D721Med (cell line): ENCODE measurements at regions not wholly inside any gene's neighbourhood (a gene's known extent, or its start where the extent isn't known, plus 50 kb on each side); places are given as distances from the start of the nearest gene placed in this dataset.

Experiments
- DNase-seq: peaks from one replicate; pipeline ENCODE4 v3.0.0; 2011; ENCODE audit warnings: low spot score; ENCODE audit not compliant: insufficient read length
- FAIRE-seq: peaks from 2 replicates; lab custom pipeline; 2011; peaks lifted over from hg19 to GRCh38; lab: Jason Lieb, UNC
- TF ChIP-seq, protein P1 (sequence below): IDR thresholded peaks from 2 replicates; pipeline ENCODE4 v1.5.1; 2012; ENCODE audit warnings: mild to moderate bottlenecking, control low read depth; ENCODE audit not compliant: insufficient read depth; ENCODE audit errors: missing control alignments

- TF ChIP-seq, protein P1, sequence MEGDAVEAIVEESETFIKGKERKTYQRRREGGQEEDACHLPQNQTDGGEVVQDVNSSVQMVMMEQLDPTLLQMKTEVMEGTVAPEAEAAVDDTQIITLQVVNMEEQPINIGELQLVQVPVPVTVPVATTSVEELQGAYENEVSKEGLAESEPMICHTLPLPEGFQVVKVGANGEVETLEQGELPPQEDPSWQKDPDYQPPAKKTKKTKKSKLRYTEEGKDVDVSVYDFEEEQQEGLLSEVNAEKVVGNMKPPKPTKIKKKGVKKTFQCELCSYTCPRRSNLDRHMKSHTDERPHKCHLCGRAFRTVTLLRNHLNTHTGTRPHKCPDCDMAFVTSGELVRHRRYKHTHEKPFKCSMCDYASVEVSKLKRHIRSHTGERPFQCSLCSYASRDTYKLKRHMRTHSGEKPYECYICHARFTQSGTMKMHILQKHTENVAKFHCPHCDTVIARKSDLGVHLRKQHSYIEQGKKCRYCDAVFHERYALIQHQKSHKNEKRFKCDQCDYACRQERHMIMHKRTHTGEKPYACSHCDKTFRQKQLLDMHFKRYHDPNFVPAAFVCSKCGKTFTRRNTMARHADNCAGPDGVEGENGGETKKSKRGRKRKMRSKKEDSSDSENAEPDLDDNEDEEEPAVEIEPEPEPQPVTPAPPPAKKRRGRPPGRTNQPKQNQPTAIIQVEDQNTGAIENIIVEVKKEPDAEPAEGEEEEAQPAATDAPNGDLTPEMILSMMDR = no peak
- DNase-seq (no peak), FAIRE-seq (no peak)
Observed at GRCh38 chr5:171624396-171624795, 161.2 kb upstream of the SMIM23 start.

DNA sequence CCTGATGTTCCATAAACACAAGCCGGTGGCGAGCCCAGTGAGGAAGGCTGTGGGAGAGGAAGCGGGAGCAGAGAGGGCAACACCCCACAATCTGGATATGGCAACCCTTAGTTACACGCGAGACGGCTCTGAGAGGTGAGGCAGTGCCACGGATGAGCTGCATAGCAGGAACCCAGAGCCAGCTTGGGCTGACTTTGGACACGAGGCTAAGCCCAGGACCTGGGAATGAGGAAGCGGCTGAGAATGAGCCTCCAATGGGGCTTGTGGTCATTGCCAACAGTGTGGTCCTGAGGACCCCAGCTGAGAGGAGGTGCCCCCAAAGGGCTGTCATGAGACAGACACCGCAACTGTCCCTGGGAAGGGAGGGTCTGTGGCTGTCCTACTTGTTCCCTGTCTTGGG lies 160.0 kb upstream of the SMIM23 start:
- no peak for FAIRE-seq
- TF ChIP-seq, protein P1 = no peak

DNA sequence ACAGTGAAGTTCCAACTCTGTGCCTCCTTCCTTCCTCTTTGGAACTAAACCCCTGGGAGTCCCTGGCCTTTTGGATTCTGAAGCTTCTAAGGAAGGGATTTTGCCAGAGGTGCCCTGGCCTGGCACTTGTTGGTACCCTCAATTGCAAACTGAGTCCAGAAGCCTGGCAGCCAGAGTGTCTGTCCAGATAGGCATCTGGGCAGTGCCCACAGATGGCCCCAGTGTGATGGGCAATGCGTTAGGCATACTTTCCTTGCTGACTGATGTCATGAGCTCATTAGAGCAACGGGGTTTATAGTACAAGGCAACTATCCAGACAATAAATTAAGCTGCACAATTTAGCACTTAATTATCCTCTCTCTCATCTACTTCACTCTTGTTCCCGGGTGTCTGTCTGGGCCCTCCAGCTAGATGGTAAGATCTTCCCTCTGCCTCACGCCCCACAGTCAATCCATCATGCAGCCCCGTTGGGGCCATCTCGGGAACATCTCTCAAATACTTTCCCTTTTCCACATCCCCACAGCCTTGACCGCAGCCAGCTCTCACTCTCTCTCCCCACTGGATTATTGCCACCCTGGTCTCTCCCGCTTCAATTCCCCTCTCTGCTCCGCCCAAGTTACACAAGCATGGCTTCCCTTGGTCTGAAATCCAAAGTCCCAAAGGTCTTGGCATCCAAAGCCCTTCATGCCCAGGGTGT lies 157.5 kb upstream of the SMIM23 start:
- DNase-seq = no peak
- TF ChIP-seq, protein P1 = no peak
- FAIRE-seq = no peak

More for the DNA sequence above, 160.0 kb upstream of the SMIM23 start:
- DNase-seq = no peak

DNA sequence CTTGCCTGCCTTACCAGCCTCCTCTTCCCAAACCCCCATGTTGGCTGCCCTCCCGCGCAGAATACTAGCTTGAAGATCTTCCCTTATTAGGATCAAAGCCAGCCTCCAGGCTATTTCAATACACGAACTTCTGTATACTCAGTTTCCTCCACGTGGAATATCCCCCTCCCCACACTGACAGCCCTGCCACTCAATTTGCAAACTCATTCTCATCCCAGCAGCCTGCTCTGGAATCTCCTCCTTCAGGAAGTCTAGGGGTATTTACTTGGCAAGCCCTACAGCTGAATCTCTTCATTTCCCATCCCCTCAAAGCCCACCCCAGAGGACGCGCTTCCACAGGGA lies 157.0 kb upstream of the SMIM23 start:
- FAIRE-seq (no peak), DNase-seq (no peak)
- TF ChIP-seq, protein P1 = no peak

- TF ChIP-seq, protein P1 = no peak
- DNase-seq (no peak), FAIRE-seq (no peak)
Observed at GRCh38 chr5:171629221-171629620, 156.4 kb upstream of the SMIM23 start.

GRCh38 chr5:171629628-171630349 lies 155.8 kb upstream of the SMIM23 start:
- TF ChIP-seq, protein P1 = peak; percentile 50
- FAIRE-seq (no peak), DNase-seq (no peak)
